ENCODE measurements at regions not wholly inside any gene's neighbourhood (a gene's known extent, or its start where the extent isn't known, plus 50 kb on each side); places are given as distances from the start of the nearest gene placed in this dataset.

GRCh38 chr5:145708169-145708568, 127.0 kb downstream of the PRELID2 start:
- no peak for TF ChIP-seq CTCF (IDR thresholded peaks at IDR 0.05; ENCODE audit: borderline replicate concordance, insufficient read depth, low read depth, low read length)
- no peak overlapping the region for H3K4me3 ChIP-seq (ENCODE audit: low read depth, low read length)

- H3K4me3 ChIP-seq (ENCODE audit: low read depth, low read length) = no peak overlapping the region
- no peak for TF ChIP-seq CTCF (IDR thresholded peaks at IDR 0.05; ENCODE audit: borderline replicate concordance, insufficient read depth, low read depth, low read length)
Observed at GRCh38 chr5:145704724-145705123, 130.4 kb downstream of the PRELID2 start.

- no peak for TF ChIP-seq CTCF (IDR thresholded peaks at IDR 0.05; ENCODE audit: borderline replicate concordance, insufficient read depth, low read depth, low read length)
- no peak overlapping the region for H3K4me3 ChIP-seq (ENCODE audit: low read depth, low read length)
Observed at GRCh38 chr5:145703856-145704255, 131.3 kb downstream of the PRELID2 start.

GRCh38 chr5:145701404-145701803, 133.7 kb downstream of the PRELID2 start:
- TF ChIP-seq CTCF (IDR thresholded peaks at IDR 0.05; ENCODE audit: borderline replicate concordance, insufficient read depth, low read depth, low read length) = no peak
- no peak overlapping the region for H3K4me3 ChIP-seq (ENCODE audit: low read depth, low read length)

GRCh38 chr5:145699846-145700245, 135.3 kb downstream of the PRELID2 start:
- TF ChIP-seq CTCF (IDR thresholded peaks at IDR 0.05; ENCODE audit: borderline replicate concordance, insufficient read depth, low read depth, low read length) = no peak
- no peak overlapping the region for H3K4me3 ChIP-seq (ENCODE audit: low read depth, low read length)

- H3K4me3 ChIP-seq (ENCODE audit: low read depth, low read length) = no peak overlapping the region
- peak; percentile 59; the same call in 1 of the 2 replicates for TF ChIP-seq CTCF (IDR thresholded peaks at IDR 0.05; ENCODE audit: borderline replicate concordance, insufficient read depth, low read depth, low read length)
Observed at GRCh38 chr5:145697251-145697990, 137.7 kb downstream of the PRELID2 start.

GRCh38 chr5:145689235-145689634, 145.9 kb downstream of the PRELID2 start:
- no peak overlapping the region for H3K4me3 ChIP-seq (ENCODE audit: low read depth, low read length)
- no peak for TF ChIP-seq CTCF (IDR thresholded peaks at IDR 0.05; ENCODE audit: borderline replicate concordance, insufficient read depth, low read depth, low read length)

All from GM12875 (cell line).